ENCODE measurements at regions not wholly inside any gene's neighbourhood (a gene's known extent, or its start where the extent isn't known, plus 50 kb on each side); places are given as distances from the start of the nearest gene placed in this dataset.
"Not testable (repeated sequence)": the region's sequence is repeated elsewhere in the genome, so short reads cannot be mapped to it uniquely, and the experiment has no call there.

GRCh38 chr7:70207-70606 is 122.2 kb upstream of the FAM20C start:
- H3K9me3 ChIP-seq (ENCODE audit: control insufficient read depth, low read length); H3K4me3 ChIP-seq (ENCODE audit: low read length); H3K4me1 ChIP-seq (ENCODE audit: control insufficient read depth, insufficient read depth, low read length); H3K27ac ChIP-seq (ENCODE audit: low read length); H3K27me3 ChIP-seq (ENCODE audit: control insufficient read depth, insufficient read depth); intact Hi-C loops (cut with DNase I): not testable (repeated sequence)
- DNase-seq (peak in 1 of 3 donors; percentile 5), ATAC-seq (peak in 1 of 2 donors; percentile 15)
- 79% methylated on average over 3 of the region's 4 CpGs for WGBS

- H3K4me3 ChIP-seq (ENCODE audit: low read length); H3K27ac ChIP-seq (ENCODE audit: low read length); H3K4me1 ChIP-seq (ENCODE audit: control insufficient read depth, insufficient read depth, low read length); H3K9me3 ChIP-seq (ENCODE audit: control insufficient read depth, low read length); intact Hi-C loops (cut with DNase I); H3K27me3 ChIP-seq (ENCODE audit: control insufficient read depth, insufficient read depth): not testable (repeated sequence)
- DNase-seq (peak; percentile 85 to 94 (median 91)), ATAC-seq (peak; percentile 76 to 80)
- WGBS = 38% methylated on average over 7 of the region's 7 CpGs
These were observed 121.4 kb upstream of the FAM20C start for GRCh38 chr7:70989-71388.

- H3K4me3 ChIP-seq (ENCODE audit: low read length); H3K4me1 ChIP-seq (ENCODE audit: control insufficient read depth, insufficient read depth, low read length); H3K27me3 ChIP-seq (ENCODE audit: control insufficient read depth, insufficient read depth); H3K27ac ChIP-seq (ENCODE audit: low read length); H3K9me3 ChIP-seq (ENCODE audit: control insufficient read depth, low read length); intact Hi-C loops (cut with DNase I): not testable (repeated sequence)
- peak; percentile 48 to 54 for ATAC-seq
- DNase-seq = peak in 2 of 3 donors; percentile 42 to 79
- 65% methylated on average over 17 of the region's 17 CpGs for WGBS
These were observed 119.9 kb upstream of the FAM20C start for GRCh38 chr7:72266-73057.

- WGBS = 33% methylated on average over 1 of the region's 5 CpGs
- DNase-seq = not testable (repeated sequence)
- ATAC-seq = peak; percentile 5 to 21
These were observed 119.4 kb upstream of the FAM20C start for GRCh38 chr7:73058-73331.

GRCh38 chr7:74008-74540 is 118.3 kb upstream of the FAM20C start:
- DNase-seq = peak in 2 of 3 donors; percentile 3 to 37
- H3K9me3 ChIP-seq (ENCODE audit: control insufficient read depth, low read length); ATAC-seq; intact Hi-C loops (cut with DNase I); H3K4me3 ChIP-seq (ENCODE audit: low read length); H3K27me3 ChIP-seq (ENCODE audit: control insufficient read depth, insufficient read depth); H3K27ac ChIP-seq (ENCODE audit: low read length); H3K4me1 ChIP-seq (ENCODE audit: control insufficient read depth, insufficient read depth, low read length): not testable (repeated sequence)
- WGBS = 64% methylated on average over 4 of the region's 4 CpGs

More at GRCh38 chr7:73058-73331, 119.4 kb upstream of the FAM20C start:
- H3K4me3 ChIP-seq (ENCODE audit: low read length); H3K9me3 ChIP-seq (ENCODE audit: control insufficient read depth, low read length); intact Hi-C loops (cut with DNase I); H3K27ac ChIP-seq (ENCODE audit: low read length); H3K4me1 ChIP-seq (ENCODE audit: control insufficient read depth, insufficient read depth, low read length); H3K27me3 ChIP-seq (ENCODE audit: control insufficient read depth, insufficient read depth): not testable (repeated sequence)

GRCh38 chr7:75511-75910 is 116.9 kb upstream of the FAM20C start:
- intact Hi-C loops (cut with DNase I); H3K27ac ChIP-seq (ENCODE audit: low read length); H3K9me3 ChIP-seq (ENCODE audit: control insufficient read depth, low read length); ATAC-seq; H3K4me1 ChIP-seq (ENCODE audit: control insufficient read depth, insufficient read depth, low read length); H3K27me3 ChIP-seq (ENCODE audit: control insufficient read depth, insufficient read depth); H3K4me3 ChIP-seq (ENCODE audit: low read length): not testable (repeated sequence)
- DNase-seq = peak in 1 of 3 donors; percentile 2
- 74% methylated on average over 13 of the region's 13 CpGs for WGBS

- H3K27me3 ChIP-seq (ENCODE audit: control insufficient read depth, insufficient read depth); ATAC-seq; H3K4me3 ChIP-seq (ENCODE audit: low read length); H3K9me3 ChIP-seq (ENCODE audit: control insufficient read depth, low read length); intact Hi-C loops (cut with DNase I); H3K27ac ChIP-seq (ENCODE audit: low read length); H3K4me1 ChIP-seq (ENCODE audit: control insufficient read depth, insufficient read depth, low read length): not testable (repeated sequence)
- peak in 1 of 3 donors; percentile 14 for DNase-seq
- WGBS = 53% methylated on average over 8 of the region's 11 CpGs
These were observed 116.2 kb upstream of the FAM20C start for GRCh38 chr7:76202-76601.

GRCh38 chr7:76829-77395 is 115.5 kb upstream of the FAM20C start:
- 48% methylated on average over 7 of the region's 11 CpGs for WGBS
- ATAC-seq; H3K4me3 ChIP-seq (ENCODE audit: low read length); H3K4me1 ChIP-seq (ENCODE audit: control insufficient read depth, insufficient read depth, low read length); H3K27ac ChIP-seq (ENCODE audit: low read length); intact Hi-C loops (cut with DNase I); H3K27me3 ChIP-seq (ENCODE audit: control insufficient read depth, insufficient read depth); H3K9me3 ChIP-seq (ENCODE audit: control insufficient read depth, low read length): not testable (repeated sequence)
- peak in 2 of 3 donors; percentile 12 to 52 for DNase-seq

- H3K4me1 ChIP-seq (ENCODE audit: control insufficient read depth, insufficient read depth, low read length); H3K4me3 ChIP-seq (ENCODE audit: low read length); H3K27ac ChIP-seq (ENCODE audit: low read length); intact Hi-C loops (cut with DNase I); H3K27me3 ChIP-seq (ENCODE audit: control insufficient read depth, insufficient read depth); ATAC-seq; H3K9me3 ChIP-seq (ENCODE audit: control insufficient read depth, low read length): not testable (repeated sequence)
- DNase-seq = peak in 1 of 3 donors; percentile 25
- 92% methylated on average over 5 of the region's 7 CpGs for WGBS
These were observed 113.5 kb upstream of the FAM20C start for GRCh38 chr7:78862-79261.

- H3K27me3 ChIP-seq (ENCODE audit: control insufficient read depth, insufficient read depth); H3K4me1 ChIP-seq (ENCODE audit: control insufficient read depth, insufficient read depth, low read length); H3K27ac ChIP-seq (ENCODE audit: low read length); H3K9me3 ChIP-seq (ENCODE audit: control insufficient read depth, low read length); H3K4me3 ChIP-seq (ENCODE audit: low read length); ATAC-seq; intact Hi-C loops (cut with DNase I): not testable (repeated sequence)
- 87% methylated on average over 12 of the region's 15 CpGs for WGBS
- DNase-seq = peak in 2 of 3 donors; percentile 20 to 43
These were observed 112.8 kb upstream of the FAM20C start for GRCh38 chr7:79400-80055.
